Thoracic aorta (tissue), 2 donors: ENCODE measurements at regions not wholly inside any gene's neighbourhood (a gene's known extent, or its start where the extent isn't known, plus 50 kb on each side); places are given as distances from the start of the nearest gene placed in this dataset.

Experiments
- ATAC-seq: fragments of 150-250 bp; one replicate; pipeline ENCODE4 v1.8.0; 2017; ENCODE audit warnings: low read depth; ENCODE audit not compliant: insufficient number of reproducible peaks, low FRiP score
- DNase-seq: peaks from one replicate; pipeline ENCODE4 v3.0.0-alpha.2; 2020; ENCODE audit warnings: low spot score
- H3K27ac ChIP-seq, 2 donors: fragments of 200-600 bp; sonication (generic); 1 replicate in 1 of 2; 2 replicates in 1 of 2; pipeline ENCODE4 v1.5.1; 2016; ENCODE audit warnings: mild to moderate bottlenecking in 2 of 2, moderate library complexity in 2 of 2
- H3K27me3 ChIP-seq: fragments of 200-600 bp; sonication (generic); replicated peaks from 2 replicates; pipeline ENCODE4 v1.6.0; 2016; ENCODE audit warnings: mild to moderate bottlenecking; ENCODE audit not compliant: insufficient read depth
- H3K36me3 ChIP-seq: fragments of 200-600 bp; sonication (generic); one replicate; pipeline ENCODE4 v1.5.1; 2016
- H3K4me1 ChIP-seq, 2 donors: fragments of 200-600 bp; sonication (generic); 1 replicate in 1 of 2; 2 replicates in 1 of 2; pipeline versions ENCODE4 v1.5.1 to v1.6.0; 2016; ENCODE audit warnings: low read depth in 2 of 2, mild to moderate bottlenecking in 1 of 2; ENCODE audit not compliant: control insufficient read depth in 1 of 2
- H3K4me3 ChIP-seq: fragments of 200-600 bp; sonication (generic); 2 replicates; pipeline ENCODE4 v1.5.1; 2016; ENCODE audit warnings: mild to moderate bottlenecking
- H3K9me3 ChIP-seq: fragments of 200-600 bp; sonication (generic); 2 replicates; pipeline ENCODE4 v1.5.1; 2016
- CTCF ChIP-seq: fragments of 200-600 bp; sonication (generic); IDR thresholded peaks from one replicate; pipeline ENCODE4 v1.5.1; 2019; ENCODE audit warnings: antibody characterized with exemption

DNA sequence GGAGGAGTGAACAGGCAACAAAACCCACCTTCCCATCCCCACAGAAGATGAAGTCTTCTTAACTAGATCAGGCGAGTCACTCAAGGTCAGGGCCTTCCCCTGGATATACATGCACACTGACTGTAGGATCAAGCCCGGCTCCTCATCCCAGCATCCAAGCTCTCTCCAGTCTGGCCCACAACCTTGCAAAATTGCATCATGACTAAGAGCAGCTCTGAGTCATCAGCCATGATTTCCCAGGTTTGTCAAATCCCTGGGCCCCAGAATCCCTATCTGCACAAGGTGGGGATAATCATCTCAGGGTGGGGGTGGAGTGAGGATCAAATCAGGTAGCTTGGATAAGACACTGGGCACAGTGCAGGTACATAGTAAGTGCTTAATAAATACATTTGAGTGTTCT is 199.3 kb upstream of the GRIK3 start:
- H3K9me3 ChIP-seq: no peaks in the 10 kb centered on the region
- ATAC-seq (no peak), DNase-seq (no peak)
- H3K27me3 ChIP-seq: no peaks in the 10 kb centered on the region
- no peak overlapping the region for H3K4me3 ChIP-seq
- H3K27ac ChIP-seq: no peak overlapping the region
- no peaks in the 10 kb centered on the region for H3K36me3 ChIP-seq
- no peak for TF ChIP-seq CTCF
- H3K4me1 ChIP-seq: no peaks in the 10 kb centered on the region

DNA sequence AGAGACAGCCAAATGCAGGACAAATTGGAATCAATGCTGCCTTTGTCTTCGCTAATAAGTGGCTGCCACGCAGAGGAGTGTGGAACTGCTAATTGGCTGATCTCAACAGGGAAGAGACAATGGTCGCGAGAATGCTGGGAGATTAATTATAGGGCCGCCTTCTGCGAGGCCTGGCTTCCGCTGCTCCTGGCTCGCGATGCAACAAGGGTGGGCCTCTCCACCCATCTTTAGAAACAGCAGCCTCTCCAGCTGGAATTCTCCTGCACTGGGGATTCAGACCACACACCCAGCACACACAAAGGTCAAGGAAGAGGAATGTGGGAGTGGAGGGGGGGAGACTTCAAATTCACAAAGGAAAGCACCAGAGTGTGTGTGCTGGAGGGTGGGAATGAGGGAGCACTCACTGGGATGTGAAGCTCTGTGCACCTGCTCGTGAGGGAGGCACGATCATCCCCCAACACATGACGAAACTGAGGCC is 200.7 kb upstream of the GRIK3 start:
- Histone ChIP-seq H3K36me3 (no peaks in the 10 kb centered on the region), H3K4me1 (no peaks in the 10 kb centered on the region), H3K27ac (no peak overlapping the region), H3K4me3 (no peak overlapping the region), H3K27me3 (no peaks in the 10 kb centered on the region), H3K9me3 (no peaks in the 10 kb centered on the region)
- no peak for DNase-seq
- ATAC-seq: no peak
- no peak for TF ChIP-seq CTCF

DNA sequence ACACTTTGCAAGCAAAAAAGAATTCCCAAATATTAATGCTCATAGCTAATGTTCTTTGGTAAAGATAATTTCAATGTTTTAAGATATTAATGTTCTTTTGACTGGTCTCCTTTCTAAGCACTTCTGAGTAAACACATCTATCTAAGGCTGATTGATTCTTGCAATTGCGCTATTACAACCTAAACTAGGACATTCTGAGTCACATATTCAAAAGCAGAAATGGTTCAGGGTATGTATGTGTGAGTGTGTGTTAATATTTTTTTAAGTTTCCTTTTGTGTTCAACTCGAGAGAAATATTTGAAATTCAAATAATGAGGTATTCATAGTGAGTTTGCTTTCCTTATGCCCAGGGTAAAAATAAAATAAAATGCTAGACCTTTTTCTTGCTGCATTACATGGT is 203.6 kb upstream of the GRIK3 start:
- Histone ChIP-seq H3K36me3 (no peaks in the 10 kb centered on the region), H3K4me3 (no peak overlapping the region), H3K9me3 (no peaks in the 10 kb centered on the region), H3K27me3 (no peaks in the 10 kb centered on the region), H3K4me1 (no peaks in the 10 kb centered on the region), H3K27ac (no peak overlapping the region)
- no peak for TF ChIP-seq CTCF
- DNase-seq (no peak), ATAC-seq (no peak)

GRCh38 chr1:37238364-37239224 is 204.3 kb upstream of the GRIK3 start:
- H3K4me1 ChIP-seq: no peaks in the 10 kb centered on the region
- H3K36me3 ChIP-seq: no peaks in the 10 kb centered on the region
- ATAC-seq: no peak
- H3K27ac ChIP-seq: no peak overlapping the region
- no peaks in the 10 kb centered on the region for H3K9me3 ChIP-seq
- no peak for DNase-seq
- no peak for TF ChIP-seq CTCF
- no peak overlapping the region for H3K4me3 ChIP-seq
- no peaks in the 10 kb centered on the region for H3K27me3 ChIP-seq

DNA sequence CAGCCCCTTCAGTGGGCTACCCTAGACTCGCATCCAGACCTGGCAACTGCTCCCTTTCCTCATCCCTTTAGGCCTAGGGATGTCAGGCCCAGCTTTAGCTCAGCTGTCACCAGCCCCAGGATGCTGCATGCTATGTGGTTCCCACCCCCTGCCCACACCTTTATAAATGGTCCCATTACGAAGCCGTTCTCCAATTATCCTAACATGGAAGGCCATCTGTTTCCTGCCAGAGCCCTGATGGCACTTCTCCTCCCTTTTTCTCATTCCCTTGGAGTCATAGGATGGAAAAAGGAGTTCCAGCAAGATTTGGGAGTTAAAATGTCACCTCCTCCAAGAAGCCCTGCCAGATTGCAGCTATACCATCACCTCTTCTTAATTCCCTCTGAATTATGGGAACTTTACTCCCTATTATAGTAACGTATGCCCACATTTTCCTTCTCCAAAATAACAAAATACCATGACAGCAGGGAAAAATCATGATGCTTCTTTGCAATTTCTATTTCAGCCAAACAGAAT is 205.0 kb upstream of the GRIK3 start:
- no peaks in the 10 kb centered on the region for H3K36me3 ChIP-seq
- DNase-seq (no peak), ATAC-seq (no peak)
- H3K27ac ChIP-seq: no peak overlapping the region
- no peaks in the 10 kb centered on the region for H3K27me3 ChIP-seq
- H3K4me3 ChIP-seq: no peak overlapping the region
- TF ChIP-seq CTCF: no peak
- H3K4me1 ChIP-seq: no peaks in the 10 kb centered on the region
- no peaks in the 10 kb centered on the region for H3K9me3 ChIP-seq
